H1 (cell line): ENCODE measurements at regions not wholly inside any gene's neighbourhood (a gene's known extent, or its start where the extent isn't known, plus 50 kb on each side); places are given as distances from the start of the nearest gene placed in this dataset.

Experiments
- ASH2L ChIP-seq: fragments of 200-600, 300-600 bp; sonication (generic); IDR thresholded peaks from one replicate; pipeline ENCODE4 v1.7.1; 2017; ENCODE audit warnings: low read length
- CHD7 ChIP-seq: fragments of 300-600 bp; sonication (generic); IDR thresholded peaks from 2 replicates; pipeline ENCODE4 v1.7.1; 2012; ENCODE audit warnings: low read length, moderate library complexity, mild to moderate bottlenecking, inconsistent platforms; ENCODE audit not compliant: insufficient replicate concordance
- KDM4A ChIP-seq: IDR thresholded peaks from one replicate; pipeline ENCODE4 v1.7.1; 2012; ENCODE audit warnings: low read depth, mild to moderate bottlenecking, moderate library complexity, low read length, inconsistent platforms; ENCODE audit not compliant: severe bottlenecking
- POLR2A ChIP-seq, 2 experiments: IDR thresholded peaks; 1 replicate in 1 of 2; 2 replicates in 1 of 2; pipeline ENCODE4 v1.6.1; 2011; ENCODE audit warnings: low read depth in 2 of 2, low read length in 2 of 2, mild to moderate bottlenecking in 2 of 2; ENCODE audit errors: control extremely low read depth in 1 of 2
- POLR2AphosphoS5 ChIP-seq: IDR thresholded peaks from 2 replicates; pipeline ENCODE4 v1.6.1; 2011; ENCODE audit warnings: low read depth, low read length
- SP2 ChIP-seq: IDR thresholded peaks from 2 replicates; pipeline ENCODE4 v1.6.1; 2012; ENCODE audit warnings: mild to moderate bottlenecking, low read length, inconsistent platforms
- TEAD4 ChIP-seq: IDR thresholded peaks from 2 replicates; pipeline ENCODE4 v1.6.1; 2012; ENCODE audit warnings: low read depth, low read length, inconsistent platforms, mixed read lengths

GRCh38 chr5:68534956-68535520 lies 319.5 kb downstream of the PIK3R1 start (continued):
- no peak for TF ChIP-seq POLR2AphosphoS5
- no peak for TF ChIP-seq KDM4A
- TF ChIP-seq CHD7 = no peak
- no peak for TF ChIP-seq POLR2A (IDR thresholded peaks at IDR 0.05; ENCODE audit: control extremely low read depth in 1 of 2, low read depth in 2 of 2, low read length in 2 of 2)
- TF ChIP-seq SP2 = no peak
- TF ChIP-seq ASH2L = no peak
- no peak for TF ChIP-seq TEAD4
- TF ChIP-seq, all 59 proteins: peak for 0
